ENCODE measurements at regions not wholly inside any gene's neighbourhood (a gene's known extent, or its start where the extent isn't known, plus 50 kb on each side); places are given as distances from the start of the nearest gene placed in this dataset.

- no peaks in the 10 kb centered on the region for H3K27me3 ChIP-seq (replicated peaks; ENCODE audit: insufficient read depth)
- intact Hi-C loops (cut with DNase I): no loop called here
- H3K4me3 ChIP-seq: no peak overlapping the region
- TF ChIP-seq POLR2AphosphoS5 (IDR thresholded peaks at IDR 0.05) (no peak), POLR2A (IDR thresholded peaks at IDR 0.05) (no peak), CTCF (IDR thresholded peaks at IDR 0.05) (no peak)
- H3K27ac ChIP-seq: no peak overlapping the region
- WGBS: 91% methylated on average over 2 of the region's 2 CpGs
- DNase-seq (ENCODE audit: low spot score): no peak
- H3K4me1 ChIP-seq (replicated peaks): no peaks in the 10 kb centered on the region
- H3K9me3 ChIP-seq: no peaks in the 10 kb centered on the region
- no peaks in the 10 kb centered on the region for H3K36me3 ChIP-seq
Observed at GRCh38 chr5:8291641-8292040, 422.7 kb downstream of the MTRR start.

GRCh38 chr5:8295141-8295540, 426.2 kb downstream of the MTRR start:
- H3K9me3 ChIP-seq: no peaks in the 10 kb centered on the region
- no peak for DNase-seq (ENCODE audit: low spot score)
- no peaks in the 10 kb centered on the region for H3K27me3 ChIP-seq (replicated peaks; ENCODE audit: insufficient read depth)
- H3K4me1 ChIP-seq (replicated peaks): no peaks in the 10 kb centered on the region
- no peak overlapping the region for H3K4me3 ChIP-seq
- H3K36me3 ChIP-seq: no peaks in the 10 kb centered on the region
- TF ChIP-seq CTCF (IDR thresholded peaks at IDR 0.05): no peak
- no peak for TF ChIP-seq POLR2AphosphoS5 (IDR thresholded peaks at IDR 0.05)
- no peak for TF ChIP-seq POLR2A (IDR thresholded peaks at IDR 0.05)
- 48% methylated on average over 1 of the region's 1 CpG for WGBS
- intact Hi-C loops (cut with DNase I): no loop called here
- no peak overlapping the region for H3K27ac ChIP-seq

GRCh38 chr5:8299716-8300115, 430.8 kb downstream of the MTRR start:
- Histone ChIP-seq H3K9me3 (no peaks in the 10 kb centered on the region), H3K4me1 (replicated peaks) (no peaks in the 10 kb centered on the region), H3K36me3 (no peaks in the 10 kb centered on the region), H3K27ac (no peak overlapping the region), H3K4me3 (no peak overlapping the region), H3K27me3 (replicated peaks; ENCODE audit: insufficient read depth) (no peaks in the 10 kb centered on the region)
- intact Hi-C loops (cut with DNase I): no loop called here
- DNase-seq (ENCODE audit: low spot score): no peak
- TF ChIP-seq POLR2A (IDR thresholded peaks at IDR 0.05) (no peak), CTCF (IDR thresholded peaks at IDR 0.05) (no peak), POLR2AphosphoS5 (IDR thresholded peaks at IDR 0.05) (no peak)
- WGBS: 71% methylated on average over 1 of the region's 1 CpG

- H3K27me3 ChIP-seq (replicated peaks; ENCODE audit: insufficient read depth): no peaks in the 10 kb centered on the region
- intact Hi-C loops (cut with DNase I): no loop called here
- H3K9me3 ChIP-seq: no peaks in the 10 kb centered on the region
- no peaks in the 10 kb centered on the region for H3K4me1 ChIP-seq (replicated peaks)
- H3K36me3 ChIP-seq: no peaks in the 10 kb centered on the region
- TF ChIP-seq POLR2A (IDR thresholded peaks at IDR 0.05) (no peak), POLR2AphosphoS5 (IDR thresholded peaks at IDR 0.05) (no peak), CTCF (IDR thresholded peaks at IDR 0.05) (no peak)
- H3K4me3 ChIP-seq: no peak overlapping the region
- DNase-seq (ENCODE audit: low spot score): no peak
- no peak overlapping the region for H3K27ac ChIP-seq
- WGBS: 66% methylated on average over 2 of the region's 2 CpGs
Observed at GRCh38 chr5:8304341-8304740, 435.4 kb downstream of the MTRR start.

GRCh38 chr5:8306288-8306896, 437.4 kb downstream of the MTRR start:
- WGBS: 83% methylated on average over 5 of the region's 5 CpGs
- H3K27me3 ChIP-seq (replicated peaks; ENCODE audit: insufficient read depth): no peaks in the 10 kb centered on the region
- no peak overlapping the region for H3K4me3 ChIP-seq
- no peak for TF ChIP-seq CTCF (IDR thresholded peaks at IDR 0.05)
- H3K9me3 ChIP-seq: no peaks in the 10 kb centered on the region
- intact Hi-C loops (cut with DNase I): no loop called here
- no peak for DNase-seq (ENCODE audit: low spot score)
- no peak overlapping the region for H3K27ac ChIP-seq
- no peaks in the 10 kb centered on the region for H3K36me3 ChIP-seq
- no peaks in the 10 kb centered on the region for H3K4me1 ChIP-seq (replicated peaks)
